GM18498 (cell line): ENCODE measurements at regions not wholly inside any gene's neighbourhood (a gene's known extent, or its start where the extent isn't known, plus 50 kb on each side); places are given as distances from the start of the nearest gene placed in this dataset.

Experiments used
- ATAC-seq: cut with Tn5 transposase; IDR thresholded peaks from one replicate; pipeline ENCODE4 v1.9.1; 2021; ENCODE audit warnings: mild to moderate bottlenecking, moderate library complexity; ENCODE audit not compliant: unreplicated experiment

GRCh38 chr5:20590356-20590755 lies 602.4 kb upstream of the CDH18 start:
- no peak for ATAC-seq

DNA sequence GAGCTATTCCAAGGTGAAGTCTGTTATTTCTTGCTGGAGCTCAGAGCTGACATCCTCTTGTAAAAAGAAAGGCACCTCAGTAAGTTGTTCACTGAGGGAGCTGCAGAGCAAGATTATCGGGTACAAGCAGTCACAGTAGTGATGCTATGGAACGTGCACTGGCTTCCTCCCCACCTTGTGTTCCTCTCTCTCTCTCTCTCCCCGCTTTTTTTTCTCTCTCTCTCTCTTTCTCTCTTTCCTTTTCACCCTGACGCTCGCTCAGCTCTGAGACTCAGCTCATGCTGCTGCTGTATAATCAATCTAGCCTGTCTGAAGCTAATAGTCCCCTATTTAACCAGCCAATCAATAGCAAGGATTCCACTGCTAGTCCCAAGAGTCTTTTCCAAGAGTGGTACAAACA lies 587.6 kb upstream of the CDH18 start:
- ATAC-seq, result no peak

- ATAC-seq, result no peak
These were observed 586.6 kb upstream of the CDH18 start for GRCh38 chr5:20574576-20574975.

DNA sequence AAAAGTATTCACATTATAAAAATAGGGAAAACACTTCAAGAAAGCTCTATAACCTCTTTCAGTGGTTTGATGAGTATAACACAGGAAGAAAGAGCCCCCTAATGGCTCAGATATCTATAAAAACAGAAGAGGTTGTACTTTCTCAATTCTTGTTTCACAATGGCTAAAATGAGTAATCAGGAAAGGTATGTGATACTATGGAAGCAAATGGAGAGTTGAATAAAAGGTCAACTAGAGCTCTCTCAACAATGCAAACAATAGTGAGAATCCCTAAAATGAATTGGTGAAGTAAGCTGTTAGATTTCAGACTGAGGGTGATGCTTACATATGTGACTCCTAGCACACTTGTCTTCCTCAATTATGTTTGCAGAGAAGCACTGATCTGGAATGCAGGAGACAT lies 584.6 kb upstream of the CDH18 start:
- no peak for ATAC-seq

GRCh38 chr5:20570486-20570885 lies 582.5 kb upstream of the CDH18 start:
- no peak for ATAC-seq

- ATAC-seq, result no peak
These were observed 574.5 kb upstream of the CDH18 start for GRCh38 chr5:20562544-20562943.

DNA sequence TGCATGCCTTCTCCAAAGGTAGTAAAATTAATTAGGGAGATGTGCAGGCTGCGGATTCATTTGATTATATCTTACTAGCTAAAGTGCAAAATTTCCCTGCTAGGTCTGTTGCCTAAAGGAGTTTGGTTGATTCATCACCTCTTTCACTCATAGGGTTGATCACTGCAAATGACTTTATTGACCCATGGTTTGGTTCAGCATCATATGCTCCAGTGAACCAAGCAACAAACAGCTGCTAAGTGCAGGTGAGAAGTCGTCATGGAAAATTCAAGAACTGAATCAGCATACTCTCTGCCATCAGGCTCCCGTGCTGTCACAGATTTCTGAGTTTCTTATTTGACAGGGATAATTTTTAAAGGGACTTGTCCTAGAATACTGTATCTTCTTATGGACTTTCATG lies 571.8 kb upstream of the CDH18 start:
- ATAC-seq, result no peak

- ATAC-seq, result no peak
These were observed 568.2 kb upstream of the CDH18 start for GRCh38 chr5:20556115-20556763.

DNA sequence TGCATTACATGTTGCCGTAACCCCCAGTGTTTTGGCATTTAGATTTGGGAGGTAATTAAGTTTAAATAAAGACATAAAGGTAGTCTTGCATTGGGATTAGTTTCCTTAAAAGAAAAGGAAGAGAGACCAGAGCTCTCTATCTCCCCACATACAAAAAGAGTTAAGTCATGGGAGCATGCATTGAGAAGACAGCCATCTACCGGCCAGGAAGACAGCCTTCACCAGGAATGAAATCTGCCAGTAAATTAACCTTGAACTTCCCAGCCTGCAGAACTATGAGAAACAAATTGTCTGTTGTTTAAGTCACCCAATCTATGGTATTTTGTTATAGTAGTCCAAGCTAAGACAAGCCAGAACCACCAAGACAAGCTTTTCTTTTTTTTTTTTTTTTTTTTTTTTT lies 567.0 kb upstream of the CDH18 start:
- ATAC-seq, result no peak

- no peak for ATAC-seq
These were observed 566.0 kb upstream of the CDH18 start for GRCh38 chr5:20554001-20554400.

DNA sequence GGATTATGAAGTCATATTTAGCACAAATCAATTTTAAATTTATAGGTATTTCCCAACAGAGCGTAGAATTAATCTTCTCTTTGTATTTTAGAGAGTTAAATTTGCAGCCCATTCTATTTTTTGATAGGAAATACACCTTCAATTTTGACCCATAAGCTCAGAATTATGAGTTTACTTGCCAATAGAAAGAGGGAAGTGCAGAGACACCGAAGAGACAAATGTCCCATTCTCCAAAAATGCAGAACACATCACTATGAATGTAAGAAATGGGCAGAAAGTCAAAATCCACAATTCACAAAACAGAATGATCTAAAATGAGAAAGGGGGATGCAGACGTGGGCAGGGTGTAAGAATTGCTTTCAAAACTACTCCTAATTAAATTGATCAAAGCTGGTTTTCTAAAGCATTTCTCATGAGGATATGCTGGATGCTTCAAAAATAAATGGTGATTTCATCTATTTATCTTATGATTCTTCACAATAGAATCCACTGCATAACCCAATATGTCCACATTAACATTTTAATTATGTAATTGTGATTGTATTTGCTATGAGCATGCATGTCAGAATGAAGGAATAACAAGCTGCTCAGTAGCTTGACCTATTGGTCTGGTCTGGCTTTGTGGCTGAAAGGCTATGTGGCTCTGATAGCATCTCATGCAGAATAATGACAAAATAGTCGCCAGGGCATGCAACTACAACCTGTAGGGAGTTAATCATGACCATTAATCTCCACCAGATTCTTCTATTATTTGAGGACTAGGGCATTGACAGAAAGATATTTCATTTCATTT lies 550.1 kb upstream of the CDH18 start:
- ATAC-seq, result no peak

DNA sequence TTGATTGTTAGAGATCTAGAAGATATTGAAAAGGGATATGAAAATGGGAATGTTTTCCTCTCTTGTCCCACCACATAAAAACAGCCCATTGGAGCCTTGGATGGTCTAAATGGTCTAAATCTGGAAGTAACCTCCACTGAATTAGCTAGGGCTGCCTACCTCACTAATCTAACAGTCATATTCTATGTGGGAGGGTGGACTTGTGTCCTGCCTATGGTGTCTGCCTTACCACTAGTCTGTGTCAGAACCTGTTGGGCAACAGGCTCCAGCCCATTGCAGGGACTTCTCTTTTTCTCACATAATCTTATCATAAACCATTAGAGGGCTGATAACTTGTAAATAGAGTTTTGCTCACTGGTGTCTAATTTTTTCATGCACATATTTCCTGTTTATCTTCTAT lies 548.8 kb upstream of the CDH18 start:
- no peak for ATAC-seq

- no peak for ATAC-seq
These were observed 548.3 kb upstream of the CDH18 start for GRCh38 chr5:20536341-20536740.

- no peak for ATAC-seq
These were observed 540.5 kb upstream of the CDH18 start for GRCh38 chr5:20528471-20528870.

GRCh38 chr5:20524991-20525529 lies 537.1 kb upstream of the CDH18 start:
- ATAC-seq, result no peak

DNA sequence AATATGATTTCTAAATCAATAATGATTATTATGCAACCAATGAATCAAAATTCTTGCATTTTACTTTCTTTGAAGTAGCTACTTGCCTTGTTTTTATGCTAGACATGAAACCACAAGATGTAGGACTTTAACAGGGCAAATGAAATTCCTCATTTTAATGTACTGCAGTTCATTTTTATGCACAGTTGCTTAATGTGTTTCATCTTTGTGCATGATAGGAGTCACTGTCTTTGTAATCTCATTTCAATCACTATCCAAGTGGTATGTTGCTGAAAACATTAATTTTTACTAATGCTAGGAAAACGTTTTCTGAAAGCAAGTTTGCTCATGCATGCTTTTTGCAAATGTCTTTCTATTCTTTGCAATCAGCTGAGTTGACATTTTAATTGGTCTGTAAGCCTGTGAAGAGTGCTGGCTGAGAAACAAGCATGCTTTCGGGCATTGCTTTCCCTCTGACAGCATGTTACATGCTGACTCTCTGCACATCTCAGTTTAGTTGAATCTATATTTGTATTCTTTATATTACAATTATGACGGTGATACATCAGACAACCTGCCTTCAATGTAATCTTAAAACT lies 535.0 kb upstream of the CDH18 start:
- ATAC-seq, result no peak

- no peak for ATAC-seq
These were observed 527.6 kb upstream of the CDH18 start for GRCh38 chr5:20515606-20516005.

DNA sequence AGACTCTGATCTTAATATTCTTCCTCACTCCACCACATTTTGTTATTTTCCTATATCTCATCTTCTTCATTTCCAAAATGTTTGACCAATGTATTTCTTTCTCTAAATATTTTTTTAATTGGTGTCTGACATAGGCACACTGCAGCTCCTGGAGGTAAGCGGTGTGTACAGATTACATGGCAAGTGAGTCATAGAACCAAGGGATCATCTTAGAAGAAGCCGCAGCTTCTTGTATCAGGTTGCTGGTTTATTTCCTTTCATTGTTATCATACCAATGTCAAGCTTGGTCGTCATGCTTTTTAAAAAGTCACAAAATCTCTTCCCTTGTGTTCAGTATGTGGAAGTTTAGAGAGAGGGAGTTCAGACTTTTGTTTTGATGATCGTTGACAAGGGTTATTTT lies 526.1 kb upstream of the CDH18 start:
- ATAC-seq, result no peak

GRCh38 chr5:20500546-20500945 lies 512.5 kb upstream of the CDH18 start:
- ATAC-seq, result no peak

DNA sequence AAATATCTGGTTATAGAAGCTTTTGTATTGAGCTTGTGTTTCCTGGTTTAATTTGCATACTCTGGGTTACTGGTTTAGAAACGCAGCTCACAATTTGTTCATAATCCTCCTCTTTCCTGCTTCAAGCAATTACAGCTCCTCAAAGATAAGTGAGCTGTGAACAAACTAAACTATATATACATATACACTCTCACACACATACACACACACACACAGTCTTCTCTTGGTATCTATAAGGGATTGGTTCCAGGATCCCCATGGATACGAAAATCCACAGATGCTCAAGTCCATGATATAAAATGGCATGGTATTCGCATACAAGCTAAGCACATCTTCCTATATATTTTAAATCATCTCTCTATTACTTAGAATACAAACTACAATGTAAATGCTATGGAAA lies 510.9 kb upstream of the CDH18 start:
- no peak for ATAC-seq

DNA sequence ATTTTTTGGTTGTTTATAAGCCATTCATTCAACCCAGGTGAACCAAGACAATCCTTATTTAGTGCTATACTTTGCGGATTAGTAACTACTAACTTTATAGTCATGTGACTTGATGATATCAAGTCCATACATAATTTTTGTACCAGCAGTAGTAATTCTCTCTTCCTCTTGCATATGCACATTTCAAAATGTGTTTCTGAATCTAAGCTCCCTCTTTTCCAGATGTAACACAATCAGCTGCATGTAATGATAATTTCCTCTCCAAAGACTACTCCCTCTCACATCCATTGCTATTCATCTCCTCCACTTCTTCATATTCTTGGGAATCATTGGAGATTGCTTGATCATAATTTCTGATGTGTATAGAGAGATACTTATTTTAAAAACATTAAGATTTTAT lies 510.1 kb upstream of the CDH18 start:
- ATAC-seq, result no peak

DNA sequence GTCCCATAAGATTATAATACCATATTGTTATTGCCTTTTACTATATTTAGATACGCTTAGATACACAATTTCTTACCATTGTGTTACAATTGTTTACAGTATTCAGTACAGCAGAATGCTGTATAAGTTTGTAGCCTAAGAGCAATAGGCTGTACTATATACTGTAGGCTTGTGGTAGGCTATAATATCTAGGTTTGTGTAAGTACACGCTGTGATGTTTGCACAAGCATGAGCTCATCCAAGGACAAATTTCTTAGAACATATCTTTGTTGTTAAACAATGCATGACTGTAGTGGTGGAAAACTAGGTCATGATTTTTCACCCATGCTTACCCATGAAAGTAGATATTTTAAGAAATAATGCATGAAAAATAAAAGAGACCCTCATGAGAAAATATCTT lies 509.4 kb upstream of the CDH18 start:
- ATAC-seq, result no peak
